Activated CD4-positive, alpha-beta T cell treated with anti-CD3 and anti-CD28 coated beads for 36 hours (primary cell): ENCODE measurements at regions not wholly inside any gene's neighbourhood (a gene's known extent, or its start where the extent isn't known, plus 50 kb on each side); places are given as distances from the start of the nearest gene placed in this dataset.

Source experiments
- ATAC-seq: fragments of 200-7000 bp; cut with Tn5 transposase; one replicate; pipeline ENCODE4 v1.10.0; 2021; ENCODE audit warnings: mild to moderate bottlenecking, moderate library complexity
- CTCF ChIA-PET: fragments of 350-600 bp; sonication (Branson Sonifier 250); formaldehyde crosslinking; loops from one replicate; lab custom pipeline; 2021; ENCODE audit warnings: antibody characterized with exemption; lab: Charles Lee
- POLR2A ChIA-PET: fragments of 350-600 bp; sonication (Branson Sonifier 250); formaldehyde crosslinking; loops from one replicate; lab custom pipeline; 2021; ENCODE audit warnings: antibody characterized with exemption, inconsistent platforms; lab: Charles Lee
- DNase-seq: peaks from one replicate; pipeline ENCODE4 v3.0.0-alpha.2; 2020
- H3K27ac Mint-ChIP-seq: one replicate; pipeline ENCODE4 v1.8.0; 2021; ENCODE audit warnings: mixed read lengths
- H3K27me3 Mint-ChIP-seq: one replicate; pipeline ENCODE4 v1.8.0; 2021; ENCODE audit warnings: mixed read lengths
- H3K36me3 Mint-ChIP-seq: one replicate; pipeline ENCODE4 v1.8.0; 2021; ENCODE audit warnings: low read depth, mixed read lengths
- H3K4me1 Mint-ChIP-seq: one replicate; pipeline ENCODE4 v1.8.0; 2021; ENCODE audit warnings: mixed read lengths
- H3K4me3 Mint-ChIP-seq: one replicate; pipeline ENCODE4 v1.8.0; 2021; ENCODE audit warnings: mild to moderate bottlenecking, moderate library complexity, mixed read lengths
- H3K9me3 Mint-ChIP-seq: one replicate; pipeline ENCODE4 v1.8.0; 2021; ENCODE audit warnings: low read depth, mixed read lengths
- intact Hi-C, 2 experiments: fragments of 100-400 bp; cut with DNase I in 1 of 2; cut with micrococcal nuclease in 1 of 2; formaldehyde crosslinking; loops; one replicate each; pipeline versions ENCODE4 v1.14.2 to v1.15.1; 2022 to 2024; cut with DNase I, micrococcal nuclease

DNA sequence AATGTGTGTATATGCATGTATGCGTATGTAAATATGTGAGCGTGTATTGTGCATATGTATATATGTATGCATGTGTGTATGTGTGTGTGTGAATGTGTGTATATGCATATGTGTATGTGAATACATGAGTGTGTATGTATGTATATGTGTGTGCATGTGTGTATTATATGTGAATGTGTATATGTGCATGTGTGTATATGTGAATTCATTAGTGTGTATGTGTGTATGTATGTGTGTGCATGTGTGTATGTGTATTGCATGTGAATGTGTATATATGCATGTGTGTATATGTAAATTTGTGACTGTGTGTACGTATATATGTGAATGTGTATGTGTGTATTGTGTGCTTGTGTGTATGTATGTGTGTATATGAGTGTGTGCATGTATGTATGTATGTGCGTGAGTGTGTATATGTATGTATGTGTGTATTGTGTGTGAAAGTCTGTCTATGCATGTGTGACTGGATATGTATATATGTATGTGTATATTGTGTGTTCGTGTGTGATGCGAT, 455.9 kb downstream of the TYW1 start:
- peaks cover 2% of the 10 kb centered on the region for H3K9me3 Mint-ChIP-seq
- intact Hi-C loops: no loop called here
- DNase-seq (no peak), ATAC-seq (no peak)
- ChIA-PET POLR2A (no interaction called here), CTCF (no interaction called here)
- no peak overlapping the region for H3K27ac Mint-ChIP-seq
- no peaks in the 10 kb centered on the region for H3K4me1 Mint-ChIP-seq
- H3K27me3 Mint-ChIP-seq: no peaks in the 10 kb centered on the region
- H3K4me3 Mint-ChIP-seq: no peak overlapping the region
- no peaks in the 10 kb centered on the region for H3K36me3 Mint-ChIP-seq

DNA sequence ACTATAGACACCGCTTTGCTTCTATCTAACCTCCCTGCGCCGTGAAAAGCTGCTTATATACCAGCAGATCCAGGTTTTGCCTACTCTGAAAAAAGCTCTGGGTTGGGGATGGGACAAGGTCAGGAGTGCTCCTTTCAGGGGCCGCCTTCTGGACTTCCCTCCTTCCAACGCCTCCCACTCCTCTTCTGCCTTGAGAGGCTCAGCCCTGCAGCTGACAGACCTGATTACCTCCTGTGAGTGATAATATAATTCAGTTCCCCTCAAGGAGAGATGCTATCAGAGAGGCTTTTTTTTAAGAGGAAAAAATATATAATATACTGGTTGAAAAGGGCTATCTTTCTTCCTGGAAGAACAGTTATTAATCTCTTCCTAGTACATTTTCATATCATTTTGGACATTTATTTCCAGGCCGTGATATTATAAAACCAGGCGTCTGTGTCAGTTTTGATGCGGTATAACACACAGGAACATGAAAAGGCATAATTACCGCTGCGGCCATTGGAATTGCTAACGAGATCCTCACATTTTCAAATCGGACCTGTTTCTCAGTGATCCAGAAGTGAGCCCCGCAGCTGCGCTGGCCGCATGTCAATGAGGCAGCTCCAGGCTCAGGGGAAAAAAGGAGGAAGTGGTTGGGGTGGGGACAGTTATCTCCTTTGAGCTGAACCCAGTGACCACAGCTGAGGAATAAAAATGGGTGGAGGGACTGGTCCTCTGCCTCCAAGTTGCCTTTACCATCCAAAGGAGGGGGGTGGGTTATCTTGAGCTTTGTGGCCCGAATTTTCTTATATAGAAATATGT, 457.1 kb downstream of the TYW1 start:
- H3K4me3 Mint-ChIP-seq: no peak overlapping the region
- H3K27me3 Mint-ChIP-seq: no peaks in the 10 kb centered on the region
- H3K36me3 Mint-ChIP-seq: no peaks in the 10 kb centered on the region
- H3K4me1 Mint-ChIP-seq: no peaks in the 10 kb centered on the region
- CTCF ChIA-PET: no interaction called here
- ATAC-seq (no peak), DNase-seq (no peak)
- intact Hi-C loops: no loop called here
- no peaks in the 10 kb centered on the region for H3K9me3 Mint-ChIP-seq
- H3K27ac Mint-ChIP-seq: no peak overlapping the region
- POLR2A ChIA-PET: no interaction called here

DNA sequence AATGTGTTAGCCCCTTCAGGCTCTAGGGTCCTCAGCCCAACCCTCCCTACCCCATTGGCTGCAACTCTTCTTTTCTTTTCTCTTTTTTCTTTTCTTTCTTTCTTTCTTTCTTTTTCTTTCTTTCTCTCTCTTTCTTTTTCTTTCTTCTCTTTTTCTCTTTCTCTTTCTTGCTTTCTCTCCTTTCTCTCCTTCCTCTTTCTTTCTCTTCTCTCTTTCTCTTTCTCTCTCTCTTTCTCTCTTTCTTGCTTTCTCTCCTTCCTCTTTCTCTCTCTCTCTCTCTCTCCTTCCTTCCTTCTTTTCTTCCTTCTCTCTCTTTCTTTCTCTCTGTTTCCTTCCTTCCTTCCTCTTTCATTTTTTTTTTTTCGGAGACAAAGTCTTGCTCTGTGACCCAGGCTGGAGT, 458.9 kb downstream of the TYW1 start:
- no peaks in the 10 kb centered on the region for H3K9me3 Mint-ChIP-seq
- POLR2A ChIA-PET: no interaction called here
- no peak for ATAC-seq
- no peak overlapping the region for H3K27ac Mint-ChIP-seq
- H3K4me1 Mint-ChIP-seq: no peaks in the 10 kb centered on the region
- no peaks in the 10 kb centered on the region for H3K27me3 Mint-ChIP-seq
- no peak for DNase-seq
- no peaks in the 10 kb centered on the region for H3K36me3 Mint-ChIP-seq
- intact Hi-C loops: no loop called here
- no peak overlapping the region for H3K4me3 Mint-ChIP-seq
- CTCF ChIA-PET: no interaction called here

DNA sequence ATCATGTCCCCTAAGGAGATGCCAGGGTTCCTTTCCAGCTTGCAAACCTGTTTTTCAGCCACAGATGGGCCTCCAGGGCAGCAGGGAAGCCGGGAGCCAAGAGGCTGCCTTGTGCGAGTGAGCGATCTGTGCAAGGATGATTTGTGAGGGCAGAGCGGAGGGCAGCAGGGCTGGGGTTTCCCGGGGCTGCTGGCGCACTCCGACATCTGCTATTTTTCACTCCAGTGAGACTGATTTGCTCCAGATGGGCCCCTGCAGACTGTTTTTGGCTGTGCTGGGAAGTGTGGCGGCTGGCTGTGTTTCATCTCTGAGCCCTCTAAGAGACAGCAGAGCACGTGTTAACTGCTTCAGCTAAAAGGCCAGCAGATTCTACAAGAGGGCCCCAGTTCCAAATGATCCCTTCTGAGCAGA, 466.2 kb downstream of the TYW1 start:
- Mint-ChIP-seq H3K4me1 (no peaks in the 10 kb centered on the region), H3K36me3 (no peaks in the 10 kb centered on the region), H3K4me3 (no peak overlapping the region), H3K9me3 (no peaks in the 10 kb centered on the region), H3K27ac (no peak overlapping the region), H3K27me3 (peaks cover 4% of the 10 kb centered on the region)
- intact Hi-C loops: no loop called here
- no peak for ATAC-seq
- CTCF ChIA-PET: no interaction called here
- no peak for DNase-seq
- POLR2A ChIA-PET: no interaction called here

DNA sequence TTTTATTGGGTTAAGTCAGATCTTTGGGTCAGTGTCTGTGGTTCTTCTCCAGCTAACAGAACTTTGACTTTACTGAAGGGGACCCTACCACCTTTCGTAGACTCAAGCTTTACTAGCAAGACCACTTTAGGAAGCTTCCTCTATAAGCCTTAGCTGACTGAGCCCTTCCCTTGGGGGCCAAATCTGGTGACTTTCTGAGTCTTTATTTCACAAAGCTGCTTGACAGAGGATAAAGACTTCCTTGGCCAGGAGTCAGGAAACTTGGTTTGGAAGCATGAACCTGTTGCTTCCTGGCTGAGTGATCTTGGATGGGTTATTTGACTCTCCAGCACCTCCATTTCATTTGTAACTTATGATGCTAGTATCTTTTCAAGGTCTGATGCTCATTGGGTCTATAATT, 466.7 kb downstream of the TYW1 start:
- ATAC-seq: no peak
- no peaks in the 10 kb centered on the region for H3K36me3 Mint-ChIP-seq
- peaks cover 5% of the 10 kb centered on the region for H3K27me3 Mint-ChIP-seq
- no peaks in the 10 kb centered on the region for H3K4me1 Mint-ChIP-seq
- intact Hi-C loops: no loop called here
- H3K9me3 Mint-ChIP-seq: peaks cover under 1% of the 10 kb centered on the region
- ChIA-PET CTCF (no interaction called here), POLR2A (no interaction called here)
- DNase-seq: no peak
- no peak overlapping the region for H3K4me3 Mint-ChIP-seq
- no peak overlapping the region for H3K27ac Mint-ChIP-seq

DNA sequence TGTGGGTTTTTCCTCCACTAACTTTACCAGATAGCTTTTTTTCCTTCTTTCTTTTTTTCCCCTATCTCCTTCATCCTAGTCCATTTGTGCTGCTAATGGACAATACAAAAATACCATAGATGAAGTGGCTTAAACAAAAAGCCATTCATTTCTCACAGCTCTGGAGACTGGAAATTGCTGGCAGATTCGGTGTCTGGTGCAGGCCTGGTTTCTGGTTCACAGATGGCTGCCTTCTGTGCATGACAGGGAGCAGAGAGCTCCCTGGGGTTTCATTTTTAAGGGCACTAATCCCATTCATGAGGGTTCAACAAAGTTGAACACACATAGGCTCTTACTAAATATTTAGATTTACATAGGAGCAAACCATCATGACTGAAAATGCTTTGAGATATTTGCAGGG, 467.4 kb downstream of the TYW1 start:
- Mint-ChIP-seq H3K36me3 (no peaks in the 10 kb centered on the region), H3K4me3 (no peak overlapping the region), H3K27me3 (peaks cover 7% of the 10 kb centered on the region), H3K27ac (no peak overlapping the region), H3K9me3 (peaks cover 3% of the 10 kb centered on the region), H3K4me1 (no peaks in the 10 kb centered on the region)
- ChIA-PET CTCF (no interaction called here), POLR2A (interaction anchor here (0.7 kb wide), 1 partner anchor 38 kb away, joined by 3 read pairs; no protein-coding TSS in a partner anchor)
- no peak for DNase-seq
- intact Hi-C loops: no loop called here
- no peak for ATAC-seq

DNA sequence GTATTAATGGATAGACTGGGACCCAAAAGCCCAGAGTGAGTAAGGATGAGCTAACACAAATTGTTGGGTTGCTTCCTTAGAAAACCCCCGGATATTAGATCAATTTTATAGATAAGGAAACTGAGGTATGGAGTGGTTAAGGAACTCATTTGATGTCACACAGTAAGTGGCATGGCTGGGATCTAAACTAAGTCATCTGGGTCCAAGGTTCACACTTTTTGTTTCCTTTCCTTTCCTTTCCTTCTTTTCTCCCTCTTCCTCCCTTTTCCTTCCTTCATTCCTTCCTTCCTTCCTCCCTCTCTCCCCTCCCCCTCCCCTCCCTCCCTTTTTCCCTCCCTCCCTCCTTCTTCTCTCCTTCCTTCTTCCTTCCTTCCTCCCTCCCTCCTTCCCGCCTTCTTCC, 469.5 kb downstream of the TYW1 start:
- peaks cover 3% of the 10 kb centered on the region for H3K9me3 Mint-ChIP-seq
- ATAC-seq (no peak), DNase-seq (no peak)
- H3K36me3 Mint-ChIP-seq: no peaks in the 10 kb centered on the region
- H3K4me3 Mint-ChIP-seq: no peak overlapping the region
- H3K4me1 Mint-ChIP-seq: no peaks in the 10 kb centered on the region
- CTCF ChIA-PET: no interaction called here
- intact Hi-C loops: no loop called here
- POLR2A ChIA-PET: no interaction called here
- no peak overlapping the region for H3K27ac Mint-ChIP-seq
- H3K27me3 Mint-ChIP-seq: peaks cover 8% of the 10 kb centered on the region

DNA sequence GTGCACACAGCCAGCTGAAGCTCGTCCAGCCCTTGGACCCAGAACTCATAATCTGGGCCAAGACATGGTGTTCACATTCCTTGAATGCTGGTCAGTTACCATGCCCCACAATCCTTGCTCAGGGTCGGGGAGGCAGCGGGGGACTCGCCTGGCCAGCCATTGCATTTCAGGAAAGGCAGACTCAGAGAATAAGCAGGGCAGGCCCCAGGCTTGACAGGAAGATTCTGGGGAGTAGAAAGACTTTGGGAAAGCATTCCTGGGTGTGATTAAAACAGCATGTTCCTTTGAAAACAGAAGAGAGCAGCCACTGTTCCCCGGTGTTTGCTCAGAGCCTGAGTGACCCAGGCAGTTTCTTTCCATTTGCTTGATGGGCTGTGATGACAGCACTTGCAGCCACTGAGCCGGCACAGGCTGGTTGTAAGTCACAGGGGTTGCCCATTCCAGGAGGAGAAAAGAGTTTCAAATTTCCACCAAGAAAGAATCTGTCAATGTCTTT, 473.7 kb downstream of the TYW1 start:
- no peaks in the 10 kb centered on the region for H3K4me1 Mint-ChIP-seq
- intact Hi-C loops: no loop called here
- peaks cover 3% of the 10 kb centered on the region for H3K9me3 Mint-ChIP-seq
- no peak for DNase-seq
- H3K27me3 Mint-ChIP-seq: peaks cover 6% of the 10 kb centered on the region
- H3K4me3 Mint-ChIP-seq: no peak overlapping the region
- CTCF ChIA-PET: no interaction called here
- POLR2A ChIA-PET: no interaction called here
- no peak overlapping the region for H3K27ac Mint-ChIP-seq
- no peaks in the 10 kb centered on the region for H3K36me3 Mint-ChIP-seq
- ATAC-seq: no peak

DNA sequence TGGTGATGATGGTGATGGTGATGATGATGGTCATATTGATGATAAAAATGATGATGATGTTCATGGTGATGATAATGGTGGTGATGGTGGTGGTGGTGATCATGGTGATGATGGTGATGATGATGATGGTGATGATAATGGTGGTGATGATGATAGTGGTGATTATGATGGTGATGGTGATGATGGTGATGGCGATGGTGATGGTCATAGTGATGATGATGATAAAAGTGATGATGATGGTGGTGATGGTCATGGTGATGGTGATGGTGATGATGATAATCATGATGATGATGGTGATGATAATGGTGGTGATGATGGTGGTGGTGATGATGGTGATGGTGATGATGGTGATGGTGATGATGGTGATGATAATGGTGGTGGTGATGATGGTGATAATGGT, 478.7 kb downstream of the TYW1 start:
- no peaks in the 10 kb centered on the region for H3K36me3 Mint-ChIP-seq
- ChIA-PET POLR2A (no interaction called here), CTCF (interaction anchor here (0.7 kb wide), 1 partner anchor 631 kb away, joined by 3 read pairs; no protein-coding TSS in a partner anchor)
- ATAC-seq (no peak), DNase-seq (no peak)
- H3K27ac Mint-ChIP-seq: no peak overlapping the region
- no peak overlapping the region for H3K4me3 Mint-ChIP-seq
- intact Hi-C loops: no loop called here
- no peaks in the 10 kb centered on the region for H3K9me3 Mint-ChIP-seq
- no peaks in the 10 kb centered on the region for H3K4me1 Mint-ChIP-seq
- no peaks in the 10 kb centered on the region for H3K27me3 Mint-ChIP-seq

DNA sequence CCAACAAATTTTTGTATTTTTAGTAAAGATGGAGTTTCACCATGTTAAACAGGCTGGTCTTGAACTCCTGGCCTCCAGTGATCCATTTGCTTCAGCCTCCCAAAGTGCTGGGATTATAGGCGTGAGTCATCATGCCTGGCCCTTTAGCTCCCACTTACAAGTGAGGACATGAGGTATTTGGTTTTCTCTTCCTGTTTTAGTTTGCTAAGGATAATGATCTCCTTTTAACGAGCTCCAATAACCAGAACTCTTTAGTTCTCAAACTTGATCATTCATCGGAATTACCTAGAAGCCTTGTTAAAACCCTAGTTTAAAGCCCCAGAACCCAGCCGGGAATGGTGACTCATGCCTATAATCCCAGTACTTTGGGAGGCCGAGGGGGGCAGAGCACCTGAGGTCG, 481.4 kb downstream of the TYW1 start:
- intact Hi-C loops: no loop called here
- POLR2A ChIA-PET: no interaction called here

DNA sequence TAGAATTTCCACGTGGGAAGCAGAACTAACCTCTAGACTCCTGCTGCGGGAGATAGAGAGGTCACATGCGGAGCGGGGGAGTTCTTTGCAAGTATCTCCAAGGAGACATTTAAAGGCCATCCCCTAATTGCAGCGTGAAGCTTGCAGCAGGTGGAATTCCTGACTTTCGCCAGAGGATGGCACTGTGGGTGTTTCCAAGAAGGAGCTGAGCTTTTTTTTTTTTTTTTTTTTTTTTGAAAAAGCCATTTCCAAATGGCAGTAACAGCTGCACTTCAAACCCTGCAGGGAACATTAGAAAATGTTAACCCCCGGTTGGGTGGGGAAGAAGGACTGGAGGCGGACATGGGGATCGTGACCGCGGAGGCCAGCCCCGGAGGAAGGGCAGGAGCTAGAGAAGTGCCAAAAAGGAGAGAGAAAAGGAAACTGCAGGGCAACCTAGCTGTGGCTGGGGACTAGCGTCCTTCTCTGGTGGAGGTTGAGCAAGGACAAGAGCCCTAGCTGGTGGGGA, 487.7 kb downstream of the TYW1 start:
- no peak overlapping the region for H3K27ac Mint-ChIP-seq
- CTCF ChIA-PET: interaction anchor here (0.6 to 0.9 kb wide), 8 partner anchors 10 to 1670 kb away, joined by 3 to 5 read pairs (median 3); no protein-coding TSS in a partner anchor
- POLR2A ChIA-PET: interaction anchor here (0.6 kb wide), 2 partner anchors 169 to 650 kb away, joined by 4 read pairs; no protein-coding TSS in a partner anchor

More for the DNA sequence above, 481.4 kb downstream of the TYW1 start:
- DNase-seq: no peak
- no peak for ATAC-seq
- no peak overlapping the region for H3K4me3 Mint-ChIP-seq
- H3K9me3 Mint-ChIP-seq: no peaks in the 10 kb centered on the region
- CTCF ChIA-PET: interaction anchor here (0.8 kb wide), 1 partner anchor 1295 kb away, joined by 3 read pairs; no protein-coding TSS in a partner anchor
- H3K27ac Mint-ChIP-seq: no peak overlapping the region
- peaks cover 2% of the 10 kb centered on the region for H3K27me3 Mint-ChIP-seq
- H3K36me3 Mint-ChIP-seq: no peaks in the 10 kb centered on the region
- H3K4me1 Mint-ChIP-seq: no peaks in the 10 kb centered on the region

DNA sequence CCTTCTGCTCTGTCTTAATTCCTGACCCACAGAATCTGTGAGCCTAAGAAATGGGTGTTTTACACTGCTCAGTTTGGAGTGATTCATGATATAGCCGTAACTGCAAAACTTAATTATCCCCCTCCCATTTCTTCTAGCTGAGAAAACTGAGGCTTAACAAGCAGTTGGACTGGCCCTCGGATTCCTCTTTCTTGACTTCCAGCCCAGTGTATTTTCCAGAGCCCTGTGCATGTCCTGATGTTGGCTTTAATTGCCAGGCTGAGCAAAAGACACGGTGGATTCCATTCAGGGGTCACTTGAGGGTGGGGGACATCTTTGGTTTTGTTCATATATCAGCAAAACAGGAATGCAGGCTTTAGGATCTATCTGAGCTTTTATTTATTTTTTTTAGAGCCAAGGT, 489.8 kb downstream of the TYW1 start:
- peaks cover 5% of the 10 kb centered on the region for H3K27me3 Mint-ChIP-seq
- H3K27ac Mint-ChIP-seq: no peak overlapping the region
- intact Hi-C loops: loop anchor here in 1 of 2 experiments (5.0 kb wide), 1 partner anchor 106 kb away; no protein-coding TSS in a partner anchor
- POLR2A ChIA-PET: no interaction called here
- no peak for DNase-seq
- no peak overlapping the region for H3K4me3 Mint-ChIP-seq
- CTCF ChIA-PET: no interaction called here
- H3K36me3 Mint-ChIP-seq: no peaks in the 10 kb centered on the region
- ATAC-seq: no peak
- H3K9me3 Mint-ChIP-seq: no peaks in the 10 kb centered on the region
- peaks cover 2% of the 10 kb centered on the region for H3K4me1 Mint-ChIP-seq

More for the DNA sequence above, 487.7 kb downstream of the TYW1 start:
- H3K9me3 Mint-ChIP-seq: no peaks in the 10 kb centered on the region
- peaks cover 2% of the 10 kb centered on the region for H3K4me1 Mint-ChIP-seq
- intact Hi-C loops: no loop called here
- peaks cover 5% of the 10 kb centered on the region for H3K27me3 Mint-ChIP-seq
- H3K36me3 Mint-ChIP-seq: no peaks in the 10 kb centered on the region
- ATAC-seq: no peak
- DNase-seq: peak; percentile 52
- no peak overlapping the region for H3K4me3 Mint-ChIP-seq
